ENCODE measurements at regions not wholly inside any gene's neighbourhood (a gene's known extent, or its start where the extent isn't known, plus 50 kb on each side); places are given as distances from the start of the nearest gene placed in this dataset.

GRCh38 chr2:64338910-64339500, 115.0 kb upstream of the LGALSL start:
- H3K4me3 ChIP-seq (ENCODE audit: control insufficient read depth, low read depth, low read length): no peak overlapping the region
- TF ChIP-seq, protein P1, sequence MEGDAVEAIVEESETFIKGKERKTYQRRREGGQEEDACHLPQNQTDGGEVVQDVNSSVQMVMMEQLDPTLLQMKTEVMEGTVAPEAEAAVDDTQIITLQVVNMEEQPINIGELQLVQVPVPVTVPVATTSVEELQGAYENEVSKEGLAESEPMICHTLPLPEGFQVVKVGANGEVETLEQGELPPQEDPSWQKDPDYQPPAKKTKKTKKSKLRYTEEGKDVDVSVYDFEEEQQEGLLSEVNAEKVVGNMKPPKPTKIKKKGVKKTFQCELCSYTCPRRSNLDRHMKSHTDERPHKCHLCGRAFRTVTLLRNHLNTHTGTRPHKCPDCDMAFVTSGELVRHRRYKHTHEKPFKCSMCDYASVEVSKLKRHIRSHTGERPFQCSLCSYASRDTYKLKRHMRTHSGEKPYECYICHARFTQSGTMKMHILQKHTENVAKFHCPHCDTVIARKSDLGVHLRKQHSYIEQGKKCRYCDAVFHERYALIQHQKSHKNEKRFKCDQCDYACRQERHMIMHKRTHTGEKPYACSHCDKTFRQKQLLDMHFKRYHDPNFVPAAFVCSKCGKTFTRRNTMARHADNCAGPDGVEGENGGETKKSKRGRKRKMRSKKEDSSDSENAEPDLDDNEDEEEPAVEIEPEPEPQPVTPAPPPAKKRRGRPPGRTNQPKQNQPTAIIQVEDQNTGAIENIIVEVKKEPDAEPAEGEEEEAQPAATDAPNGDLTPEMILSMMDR (conservative IDR thresholded peaks at IDR 0.05; ENCODE audit: control insufficient read depth, insufficient read depth, low read depth, low read length): no peak
- peak; percentile 57 for DNase-seq (ENCODE audit: low read depth)

- TF ChIP-seq, protein P1 (conservative IDR thresholded peaks at IDR 0.05; ENCODE audit: control insufficient read depth, insufficient read depth, low read depth, low read length): no peak
- DNase-seq (ENCODE audit: low read depth): no peak
- H3K4me3 ChIP-seq (ENCODE audit: control insufficient read depth, low read depth, low read length): no peak overlapping the region
Observed at GRCh38 chr2:64341461-64341860, 112.5 kb upstream of the LGALSL start.

DNA sequence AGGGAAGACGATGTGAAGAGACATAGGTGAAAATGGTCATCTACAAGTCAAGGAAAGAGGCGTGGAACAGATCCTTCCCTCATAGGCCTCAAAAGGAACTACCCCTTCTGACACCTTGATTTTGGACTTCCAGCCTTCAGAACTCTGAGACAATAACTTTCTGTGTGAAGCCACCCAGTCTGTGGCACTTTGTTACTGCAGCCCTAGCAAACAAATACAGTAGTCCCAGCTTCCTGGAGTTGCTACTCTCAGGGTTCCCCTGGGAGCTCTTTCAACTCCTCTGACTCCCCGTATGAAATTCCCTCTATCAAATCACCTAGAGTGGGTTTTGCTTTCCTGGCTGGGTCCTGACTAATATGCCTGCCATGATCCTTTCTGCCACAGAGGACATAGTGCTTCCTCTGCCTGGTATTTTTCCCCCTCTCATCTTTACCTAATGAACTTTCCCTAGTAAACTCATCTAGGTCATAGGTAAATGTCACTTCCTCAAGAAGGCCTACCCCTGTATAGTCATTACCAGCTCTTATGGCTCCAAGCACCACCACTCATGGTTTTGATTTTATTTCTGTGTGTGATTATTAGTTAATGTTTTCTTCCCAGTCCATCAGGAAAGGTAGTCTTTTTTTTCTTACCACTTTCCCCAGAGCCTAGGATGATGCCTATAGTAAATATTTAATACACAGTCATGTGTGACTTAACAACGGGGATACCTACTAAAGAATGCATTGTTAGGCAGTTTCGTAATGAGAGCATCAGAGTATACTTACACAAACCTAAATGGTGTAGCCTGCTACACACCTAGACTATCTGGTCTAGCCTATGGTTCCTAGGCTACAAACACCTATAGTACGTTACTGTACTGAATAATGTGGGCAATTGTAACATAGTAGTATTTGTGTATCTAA, 111.5 kb upstream of the LGALSL start:
- TF ChIP-seq, protein P1 (conservative IDR thresholded peaks at IDR 0.05; ENCODE audit: control insufficient read depth, insufficient read depth, low read depth, low read length): no peak
- DNase-seq (ENCODE audit: low read depth): no peak
- H3K4me3 ChIP-seq (ENCODE audit: control insufficient read depth, low read depth, low read length): no peak overlapping the region

DNA sequence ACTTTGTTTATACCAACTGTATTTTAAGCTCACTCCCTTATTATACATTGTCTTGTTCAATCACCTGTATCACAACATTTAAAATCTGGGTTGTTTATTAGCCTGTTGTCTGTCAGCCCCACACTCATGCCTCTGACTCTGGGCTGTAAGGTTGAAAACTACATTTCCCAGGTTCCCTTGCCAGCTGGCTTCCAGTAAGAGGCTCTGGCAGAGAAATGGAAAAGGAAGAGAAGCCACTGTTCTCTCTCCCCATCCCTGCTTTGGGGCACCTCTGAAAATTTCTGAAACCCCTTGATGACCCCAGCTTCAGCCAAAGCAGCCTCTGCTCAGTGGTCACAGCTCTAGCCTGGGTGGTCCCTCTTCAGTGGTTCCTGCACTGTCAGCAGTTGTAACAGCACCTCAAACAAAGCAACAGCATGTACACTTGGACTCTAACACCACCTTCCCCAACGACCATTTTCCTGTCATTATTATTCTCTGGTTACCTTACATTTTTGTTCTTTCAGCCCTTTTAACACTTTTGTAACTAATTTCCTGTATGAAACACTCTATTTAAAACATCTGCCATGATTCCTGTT, 108.9 kb upstream of the LGALSL start:
- no peak overlapping the region for H3K4me3 ChIP-seq (ENCODE audit: control insufficient read depth, low read depth, low read length)
- TF ChIP-seq, protein P1 (conservative IDR thresholded peaks at IDR 0.05; ENCODE audit: control insufficient read depth, insufficient read depth, low read depth, low read length): no peak
- DNase-seq (ENCODE audit: low read depth): no peak

DNA sequence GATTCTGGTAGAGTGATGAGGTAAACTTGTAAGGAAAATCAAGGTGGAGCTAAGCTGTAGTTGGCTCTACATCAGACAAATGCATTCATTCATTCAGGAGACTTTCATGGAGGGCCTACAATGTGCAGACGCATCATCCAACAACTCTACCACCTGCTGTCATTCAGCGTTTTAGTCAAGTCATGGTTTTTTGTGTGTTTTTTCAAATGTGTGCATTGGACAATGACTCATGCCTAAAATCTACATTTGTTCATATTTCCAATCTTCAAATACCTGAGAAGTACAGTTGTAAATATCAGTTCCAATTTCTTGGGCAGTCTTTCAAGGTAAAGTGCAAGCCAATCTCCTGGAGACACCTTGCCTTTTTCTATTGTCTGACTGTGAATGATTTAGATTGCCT, 108.0 kb upstream of the LGALSL start:
- DNase-seq (ENCODE audit: low read depth): no peak
- TF ChIP-seq, protein P1 (conservative IDR thresholded peaks at IDR 0.05; ENCODE audit: control insufficient read depth, insufficient read depth, low read depth, low read length): no peak
- no peak overlapping the region for H3K4me3 ChIP-seq (ENCODE audit: control insufficient read depth, low read depth, low read length)

- peak; percentile 64 for DNase-seq (ENCODE audit: low read depth)
- H3K4me3 ChIP-seq (ENCODE audit: control insufficient read depth, low read depth, low read length): no peak overlapping the region
- TF ChIP-seq, protein P1 (conservative IDR thresholded peaks at IDR 0.05; ENCODE audit: control insufficient read depth, insufficient read depth, low read depth, low read length): no peak
Observed at GRCh38 chr2:64348386-64349130, 105.4 kb upstream of the LGALSL start.
